Naive thymus-derived CD4-positive, alpha-beta T cell (primary cell): ENCODE measurements at regions not wholly inside any gene's neighbourhood (a gene's known extent, or its start where the extent isn't known, plus 50 kb on each side); places are given as distances from the start of the nearest gene placed in this dataset.

Source experiments
- ATAC-seq: fragments of 150-1000 bp; cut with Tn5 transposase; 2 replicates; pipeline ENCODE4 v1.10.0; 2021; ENCODE audit warnings: mild to moderate bottlenecking, moderate library complexity
- CTCF ChIA-PET: fragments of 350-600 bp; sonication (Branson Sonifier 250); formaldehyde crosslinking; loops from one replicate; lab custom pipeline; 2021; ENCODE audit warnings: antibody characterized with exemption; lab: Charles Lee
- POLR2A ChIA-PET: fragments of 350-600 bp; sonication (Branson Sonifier 250); formaldehyde crosslinking; loops from one replicate; lab custom pipeline; 2021; ENCODE audit warnings: antibody characterized with exemption, inconsistent platforms; lab: Charles Lee
- DNase-seq, 9 donors: peaks; one replicate each; pipeline versions ENCODE4 v3.0.0 to v3.0.0-alpha.2; 2020 to 2022; ENCODE audit warnings: mixed read lengths in 1 of 9
- H3K27ac ChIP-seq: one replicate; pipeline ENCODE4 v1.7.0; 2013; ENCODE audit warnings: mild to moderate bottlenecking, low read depth, low read length, moderate library complexity
- H3K27me3 ChIP-seq, 2 donors: one replicate each; pipeline ENCODE4 v1.7.0; 2013; ENCODE audit warnings: low read length in 2 of 2, mild to moderate bottlenecking in 2 of 2, moderate library complexity in 2 of 2; ENCODE audit not compliant: control insufficient read depth in 2 of 2, insufficient read depth in 2 of 2
- H3K36me3 ChIP-seq, 3 experiments: 1 replicate in 2 of 3; 2 replicates in 1 of 3; pipeline ENCODE4 v1.7.0; 2013; ENCODE audit warnings: low read length in 3 of 3, mild to moderate bottlenecking in 3 of 3, moderate library complexity in 1 of 3; ENCODE audit not compliant: insufficient read depth in 3 of 3, control insufficient read depth in 2 of 3
- H3K4me1 ChIP-seq, 2 donors: one replicate each; pipeline ENCODE4 v1.7.0; 2013; ENCODE audit warnings: low read length in 2 of 2, mild to moderate bottlenecking in 2 of 2, moderate library complexity in 1 of 2; ENCODE audit not compliant: control insufficient read depth in 2 of 2, insufficient read depth in 2 of 2
- H3K4me3 ChIP-seq: 2 replicates; pipeline ENCODE4 v1.7.0; 2013; ENCODE audit warnings: mild to moderate bottlenecking, low read length
- H3K9me3 ChIP-seq, 3 experiments: 1 replicate in 2 of 3; 2 replicates in 1 of 3; pipeline ENCODE4 v1.7.0; 2013; ENCODE audit warnings: low read length in 3 of 3; ENCODE audit not compliant: control insufficient read depth in 2 of 3
- H3K27ac Mint-ChIP-seq, 9 donors: one replicate each; pipeline ENCODE4 v1.8.0; 2020 to 2022; ENCODE audit warnings: mixed read lengths in 9 of 9, mild to moderate bottlenecking in 8 of 9, moderate library complexity in 5 of 9, inconsistent platforms in 2 of 9
- H3K27me3 Mint-ChIP-seq, 5 donors: one replicate each; pipeline ENCODE4 v1.8.0; 2021 to 2022; ENCODE audit warnings: mixed read lengths in 5 of 5, mild to moderate bottlenecking in 1 of 5
- H3K36me3 Mint-ChIP-seq, 5 donors: one replicate each; pipeline ENCODE4 v1.8.0; 2020 to 2022; ENCODE audit warnings: mixed read lengths in 5 of 5, mild to moderate bottlenecking in 3 of 5, inconsistent platforms in 1 of 5
- H3K4me1 Mint-ChIP-seq, 7 donors: one replicate each; pipeline ENCODE4 v1.8.0; 2020 to 2022; ENCODE audit warnings: mixed read lengths in 7 of 7, mild to moderate bottlenecking in 3 of 7, inconsistent platforms in 1 of 7
- H3K4me3 Mint-ChIP-seq, 10 donors: one replicate each; pipeline ENCODE4 v1.8.0; 2020 to 2022; ENCODE audit warnings: mild to moderate bottlenecking in 10 of 10, mixed read lengths in 10 of 10, moderate library complexity in 6 of 10, inconsistent platforms in 2 of 10
- H3K9me3 Mint-ChIP-seq, 11 donors: one replicate each; pipeline ENCODE4 v1.8.0; 2020 to 2022; ENCODE audit warnings: mixed read lengths in 11 of 11, mild to moderate bottlenecking in 4 of 11, inconsistent platforms in 1 of 11, moderate library complexity in 1 of 11
- intact Hi-C, 2 donors: fragments of 100-400 bp; cut with micrococcal nuclease; formaldehyde crosslinking; loops; one replicate each; pipeline ENCODE4 v1.15.1; 2023

DNA sequence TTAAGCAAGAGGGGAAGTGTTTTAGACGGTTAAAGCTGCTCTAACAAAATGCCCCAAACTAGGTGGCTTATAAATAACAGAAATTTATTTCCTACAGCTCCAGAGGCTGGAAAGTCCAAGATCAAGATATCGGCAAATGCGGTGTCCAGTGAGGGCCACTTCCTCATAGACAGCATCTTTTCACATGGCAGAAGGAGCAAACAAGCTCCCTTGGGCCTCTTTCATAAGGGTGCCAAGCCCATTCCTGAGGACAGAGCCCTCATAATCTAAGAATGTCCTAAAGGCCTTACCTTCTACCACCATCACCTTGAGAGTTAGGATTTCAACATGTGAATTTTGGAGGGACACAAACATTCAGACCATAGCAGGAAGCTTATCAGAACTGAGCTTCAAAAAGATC is 57.3 kb upstream of the PPP1CB start:
- Mint-ChIP-seq H3K27me3 (peaks cover 0 to 3% (median 0%) of the 10 kb centered on the region in 5 donors), H3K36me3 (no peaks in the 10 kb centered on the region), H3K27ac (no peak overlapping the region), H3K4me1 (peaks cover 0 to 3% (median 0%) of the 10 kb centered on the region in 7 donors), H3K4me3 (no peak overlapping the region), H3K9me3 (no peaks in the 10 kb centered on the region)
- Histone ChIP-seq H3K4me3 (no peak overlapping the region), H3K4me1 (no peaks in the 10 kb centered on the region), H3K36me3 (no peaks in the 10 kb centered on the region), H3K27ac (no peak overlapping the region), H3K27me3 (no peaks in the 10 kb centered on the region), H3K9me3 (no peaks in the 10 kb centered on the region)
- POLR2A ChIA-PET: no interaction called here
- CTCF ChIA-PET: interaction anchor here (0.6 kb wide), 1 partner anchor 1013 kb away, joined by 3 read pairs; no protein-coding TSS in a partner anchor
- ATAC-seq (no peak), DNase-seq (no peak)
- intact Hi-C loops: no loop called here

GRCh38 chr2:28695245-28695647 is 56.4 kb upstream of the PPP1CB start:
- no peaks in the 10 kb centered on the region for H3K36me3 ChIP-seq
- H3K4me1 ChIP-seq: no peaks in the 10 kb centered on the region
- H3K9me3 ChIP-seq: no peaks in the 10 kb centered on the region
- ChIA-PET CTCF (interaction anchor here (1.1 kb wide), 1 partner anchor 101 kb away, joined by 5 read pairs; no protein-coding TSS in a partner anchor), POLR2A (interaction anchor here (0.6 kb wide), 2 partner anchors 67 to 1793 kb away, joined by 3 to 4 read pairs; no protein-coding TSS in a partner anchor)
- no peaks in the 10 kb centered on the region for H3K27me3 ChIP-seq
- Mint-ChIP-seq H3K27ac (peak overlapping the region in 1 of 9 donors; percentile 91), H3K4me3 (no peak overlapping the region), H3K4me1 (peaks cover 0 to 3% (median 0%) of the 10 kb centered on the region in 7 donors), H3K9me3 (no peaks in the 10 kb centered on the region), H3K36me3 (peaks cover 0 to 4% (median 0%) of the 10 kb centered on the region in 5 donors), H3K27me3 (peaks cover 0 to 3% (median 0%) of the 10 kb centered on the region in 5 donors)
- ATAC-seq (no peak), DNase-seq (no peak)
- no peak overlapping the region for H3K4me3 ChIP-seq
- intact Hi-C loops: no loop called here
- H3K27ac ChIP-seq: no peak overlapping the region

- no peak for DNase-seq
- no peak overlapping the region for H3K4me3 ChIP-seq
- no peaks in the 10 kb centered on the region for H3K27me3 ChIP-seq
- ChIA-PET POLR2A (interaction anchor here (0.9 kb wide), 1 partner anchor 71 kb away, joined by 3 read pairs; no protein-coding TSS in a partner anchor), CTCF (no interaction called here)
- no peak overlapping the region for H3K27ac Mint-ChIP-seq
- H3K4me1 ChIP-seq: no peaks in the 10 kb centered on the region
- intact Hi-C loops: no loop called here
- H3K36me3 ChIP-seq: no peaks in the 10 kb centered on the region
- peaks cover 0 to 3% (median 0%) of the 10 kb centered on the region in 5 donors for H3K27me3 Mint-ChIP-seq
- H3K4me3 Mint-ChIP-seq: no peak overlapping the region
- H3K9me3 Mint-ChIP-seq: no peaks in the 10 kb centered on the region
- H3K9me3 ChIP-seq: no peaks in the 10 kb centered on the region
- H3K4me1 Mint-ChIP-seq: peaks cover 0 to 3% (median 0%) of the 10 kb centered on the region in 7 donors
- H3K36me3 Mint-ChIP-seq: peaks cover 0 to 4% (median 0%) of the 10 kb centered on the region in 5 donors
- ATAC-seq: no peak
- no peak overlapping the region for H3K27ac ChIP-seq
Measured at GRCh38 chr2:28696261-28696660, 55.4 kb upstream of the PPP1CB start.

- no peak overlapping the region for H3K27ac ChIP-seq
- H3K27me3 ChIP-seq: no peaks in the 10 kb centered on the region
- H3K9me3 ChIP-seq: no peaks in the 10 kb centered on the region
- intact Hi-C loops: no loop called here
- no peak for ATAC-seq
- no peaks in the 10 kb centered on the region for H3K36me3 ChIP-seq
- Mint-ChIP-seq H3K4me3 (no peak overlapping the region), H3K9me3 (peaks cover 0 to 4% (median 0%) of the 10 kb centered on the region in 11 donors), H3K27ac (no peak overlapping the region), H3K36me3 (peaks cover 3 to 4% (median 4%) of the 10 kb centered on the region in 5 donors), H3K4me1 (peaks cover 0 to 6% (median 0%) of the 10 kb centered on the region in 7 donors), H3K27me3 (no peaks in the 10 kb centered on the region)
- no peaks in the 10 kb centered on the region for H3K4me1 ChIP-seq
- DNase-seq: no peak
- POLR2A ChIA-PET: interaction anchor here (0.7 to 1.0 kb wide), 2 partner anchors 54 to 100 kb away, joined by 3 to 5 read pairs; partner anchors contain the start of gene PPP1CB
- H3K4me3 ChIP-seq: no peak overlapping the region
- CTCF ChIA-PET: interaction anchor here (0.9 kb wide), 1 partner anchor 74 kb away, joined by 3 read pairs; no protein-coding TSS in a partner anchor
Measured at GRCh38 chr2:28697602-28698149, 54.0 kb upstream of the PPP1CB start.

GRCh38 chr2:28698545-28698944 is 53.1 kb upstream of the PPP1CB start:
- Mint-ChIP-seq H3K4me1 (peaks cover 0 to 6% (median 0%) of the 10 kb centered on the region in 7 donors), H3K36me3 (peaks cover 3 to 6% (median 4%) of the 10 kb centered on the region in 5 donors), H3K4me3 (no peak overlapping the region), H3K27ac (no peak overlapping the region), H3K9me3 (peaks cover 0 to 6% (median 0%) of the 10 kb centered on the region in 11 donors), H3K27me3 (no peaks in the 10 kb centered on the region)
- DNase-seq (no peak), ATAC-seq (no peak)
- CTCF ChIA-PET: interaction anchor here (0.7 to 0.9 kb wide), 2 partner anchors 75 to 1672 kb away, joined by 3 to 10 read pairs; no protein-coding TSS in a partner anchor
- no peak overlapping the region for H3K4me3 ChIP-seq
- no peaks in the 10 kb centered on the region for H3K9me3 ChIP-seq
- POLR2A ChIA-PET: interaction anchor here (0.7 to 1.2 kb wide), 2 partner anchors 52 to 101 kb away, joined by 4 to 5 read pairs; no protein-coding TSS in a partner anchor
- H3K4me1 ChIP-seq: no peaks in the 10 kb centered on the region
- no peaks in the 10 kb centered on the region for H3K27me3 ChIP-seq
- H3K27ac ChIP-seq: no peak overlapping the region
- intact Hi-C loops: no loop called here
- no peaks in the 10 kb centered on the region for H3K36me3 ChIP-seq
